HG03558 (cell line): ENCODE measurements at regions not wholly inside any gene's neighbourhood (a gene's known extent, or its start where the extent isn't known, plus 50 kb on each side); places are given as distances from the start of the nearest gene placed in this dataset.
"Not testable (repeated sequence)": the region's sequence is repeated elsewhere in the genome, so short reads cannot be mapped to it uniquely, and the experiment has no call there.

ENCODE experiments used
- ATAC-seq: cut with Tn5 transposase; IDR thresholded peaks from one replicate; pipeline ENCODE4 v1.9.1; 2021; ENCODE audit warnings: moderate number of reproducible peaks; ENCODE audit not compliant: unreplicated experiment; ENCODE audit errors: extremely low read depth

- no peak for ATAC-seq
Observed at GRCh38 chr10:78205457-78206016, 171.9 kb downstream of the RPS24 start.

GRCh38 chr10:78207216-78207615, 173.6 kb downstream of the RPS24 start:
- no peak for ATAC-seq

- no peak for ATAC-seq
Observed at GRCh38 chr10:78207776-78208175, 174.1 kb downstream of the RPS24 start.

- no peak for ATAC-seq
Observed at GRCh38 chr10:78209970-78210369, 176.3 kb downstream of the RPS24 start.

- no peak for ATAC-seq
Observed at GRCh38 chr10:78210548-78210947, 176.9 kb downstream of the RPS24 start.

GRCh38 chr10:78210976-78211375, 177.3 kb downstream of the RPS24 start:
- ATAC-seq: no peak

- ATAC-seq: no peak
Observed at GRCh38 chr10:78211561-78212051, 177.9 kb downstream of the RPS24 start.

GRCh38 chr10:78212060-78212785, 178.6 kb downstream of the RPS24 start:
- ATAC-seq: no peak

GRCh38 chr10:78212786-78213175, 179.1 kb downstream of the RPS24 start:
- no peak for ATAC-seq

GRCh38 chr10:78214955-78215354, 181.3 kb downstream of the RPS24 start:
- no peak for ATAC-seq

GRCh38 chr10:78215645-78216044, 182.0 kb downstream of the RPS24 start:
- ATAC-seq: no peak

- ATAC-seq: no peak
Observed at GRCh38 chr10:78217336-78217735, 183.7 kb downstream of the RPS24 start.

- no peak for ATAC-seq
Observed at GRCh38 chr10:78218798-78219490, 185.3 kb downstream of the RPS24 start.

GRCh38 chr10:78219568-78219967, 185.9 kb downstream of the RPS24 start:
- not testable (repeated sequence) for ATAC-seq

GRCh38 chr10:78220781-78221180, 187.1 kb downstream of the RPS24 start:
- no peak for ATAC-seq

- ATAC-seq: no peak
Observed at GRCh38 chr10:78222096-78222790, 188.6 kb downstream of the RPS24 start.

- no peak for ATAC-seq
Observed at GRCh38 chr10:78223088-78223487, 189.4 kb downstream of the RPS24 start.

- ATAC-seq: no peak
Observed at GRCh38 chr10:78224602-78225001, 190.9 kb downstream of the RPS24 start.

- ATAC-seq: no peak
Observed at GRCh38 chr10:78225594-78225993, 191.9 kb downstream of the RPS24 start.

- ATAC-seq: no peak
Observed at GRCh38 chr10:78229489-78229888, 195.8 kb downstream of the RPS24 start.
